ENCODE measurements at regions not wholly inside any gene's neighbourhood (a gene's known extent, or its start where the extent isn't known, plus 50 kb on each side); places are given as distances from the start of the nearest gene placed in this dataset.

DNA sequence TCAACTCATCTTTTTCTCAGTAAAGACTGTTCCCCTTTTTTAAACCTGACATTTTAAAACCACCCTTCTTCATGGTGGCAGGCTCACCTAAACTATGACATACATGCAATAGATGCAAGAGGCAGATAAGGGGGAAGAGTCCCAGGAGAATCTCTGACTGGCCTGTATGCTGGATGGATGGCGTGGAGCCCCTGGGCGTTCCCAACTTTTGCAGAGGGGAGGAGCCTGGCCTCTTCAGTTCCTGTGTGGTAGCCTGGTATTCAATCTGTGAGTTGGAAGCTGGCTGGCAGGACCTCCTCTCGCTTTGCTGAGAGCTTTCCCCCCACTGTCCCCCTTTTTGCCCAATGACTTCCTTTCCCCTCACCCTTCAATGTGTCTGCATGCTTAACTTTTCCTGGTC, 217.6 kb upstream of the CA10 start:
- Histone ChIP-seq H3K4me3 (ENCODE audit: low read depth, low read length) (no peak overlapping the region), H3K9me3 (ENCODE audit: control insufficient read depth, insufficient read depth, low read depth, low read length) (no peaks in the 10 kb centered on the region), H3K36me3 (ENCODE audit: control insufficient read depth in 2 of 2, insufficient read depth in 1 of 2, low read length in 2 of 2) (no peaks in the 10 kb centered on the region), H3K4me1 (ENCODE audit: control insufficient read depth, insufficient read depth, low read length) (no peaks in the 10 kb centered on the region), H3K27ac (ENCODE audit: extremely low read depth, low read depth, low read length) (no peak overlapping the region)
- ChIA-PET POLR2A (interaction anchor here (0.6 kb wide), 1 partner anchor 81 kb away, joined by 6 read pairs; no protein-coding TSS in a partner anchor), CTCF (interaction anchor here (0.7 kb wide), 1 partner anchor 27 kb away, joined by 4 read pairs; no protein-coding TSS in a partner anchor)
- TF ChIP-seq ZNF175 (tag by site-specific recombination; IDR thresholded peaks at IDR 0.05) (no peak), ZSCAN23 (tag by site-specific recombination; IDR thresholded peaks at IDR 0.05) (no peak), ZNF792 (tag by site-specific recombination; IDR thresholded peaks at IDR 0.05) (no peak)

DNA sequence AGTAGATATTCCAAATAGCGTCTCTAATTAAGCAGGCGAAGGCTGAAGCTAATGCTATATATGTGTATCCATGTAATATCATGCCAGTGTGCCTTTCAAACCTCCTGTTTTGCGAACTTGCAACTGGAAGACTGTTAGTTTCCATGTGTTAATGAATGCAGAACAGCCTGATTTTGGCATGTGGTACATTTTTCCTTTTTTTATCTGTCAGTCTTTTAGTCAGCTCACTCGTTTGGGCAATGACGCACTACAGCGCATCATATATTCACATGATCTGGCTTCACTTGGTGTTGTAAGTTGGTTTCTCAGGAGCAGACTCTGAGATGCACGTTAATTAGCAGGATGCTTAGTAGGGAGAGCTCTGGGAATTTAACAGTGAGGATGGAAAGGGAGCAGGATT, 210.4 kb upstream of the CA10 start:
- Histone ChIP-seq H3K4me3 (ENCODE audit: low read depth, low read length) (no peak overlapping the region), H3K4me1 (ENCODE audit: control insufficient read depth, insufficient read depth, low read length) (no peaks in the 10 kb centered on the region), H3K36me3 (ENCODE audit: control insufficient read depth in 2 of 2, insufficient read depth in 1 of 2, low read length in 2 of 2) (no peaks in the 10 kb centered on the region), H3K27ac (ENCODE audit: extremely low read depth, low read depth, low read length) (no peak overlapping the region), H3K9me3 (ENCODE audit: control insufficient read depth, insufficient read depth, low read depth, low read length) (no peaks in the 10 kb centered on the region)
- ChIA-PET CTCF (interaction anchor here (0.8 kb wide), 1 partner anchor 14 kb away, joined by 3 read pairs; no protein-coding TSS in a partner anchor), POLR2A (no interaction called here)
- no peak for TF ChIP-seq ZNF266 (tag by site-specific recombination; IDR thresholded peaks at IDR 0.05; ENCODE audit: low read depth)
- no peak for TF ChIP-seq HOXA7 (CRISPR knock-in tag; IDR thresholded peaks at IDR 0.05; ENCODE audit: borderline replicate concordance)
- TF ChIP-seq, protein P1, sequence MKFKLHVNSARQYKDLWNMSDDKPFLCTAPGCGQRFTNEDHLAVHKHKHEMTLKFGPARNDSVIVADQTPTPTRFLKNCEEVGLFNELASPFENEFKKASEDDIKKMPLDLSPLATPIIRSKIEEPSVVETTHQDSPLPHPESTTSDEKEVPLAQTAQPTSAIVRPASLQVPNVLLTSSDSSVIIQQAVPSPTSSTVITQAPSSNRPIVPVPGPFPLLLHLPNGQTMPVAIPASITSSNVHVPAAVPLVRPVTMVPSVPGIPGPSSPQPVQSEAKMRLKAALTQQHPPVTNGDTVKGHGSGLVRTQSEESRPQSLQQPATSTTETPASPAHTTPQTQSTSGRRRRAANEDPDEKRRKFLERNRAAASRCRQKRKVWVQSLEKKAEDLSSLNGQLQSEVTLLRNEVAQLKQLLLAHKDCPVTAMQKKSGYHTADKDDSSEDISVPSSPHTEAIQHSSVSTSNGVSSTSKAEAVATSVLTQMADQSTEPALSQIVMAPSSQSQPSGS (tag by site-specific recombination; IDR thresholded peaks at IDR 0.05; ENCODE audit: low read depth): no peak
- TF ChIP-seq ZBTB1 (tag by site-specific recombination; IDR thresholded peaks at IDR 0.05): no peak
- TF ChIP-seq KLF16 (tag by site-specific recombination; IDR thresholded peaks at IDR 0.05): no peak
- TF ChIP-seq SP2 (tag by site-specific recombination; IDR thresholded peaks at IDR 0.05): no peak
- no peak for TF ChIP-seq SCRT1 (tag by site-specific recombination; IDR thresholded peaks at IDR 0.05; ENCODE audit: borderline replicate concordance)
- TF ChIP-seq ZBTB8A (tag by site-specific recombination; IDR thresholded peaks at IDR 0.05): no peak

DNA sequence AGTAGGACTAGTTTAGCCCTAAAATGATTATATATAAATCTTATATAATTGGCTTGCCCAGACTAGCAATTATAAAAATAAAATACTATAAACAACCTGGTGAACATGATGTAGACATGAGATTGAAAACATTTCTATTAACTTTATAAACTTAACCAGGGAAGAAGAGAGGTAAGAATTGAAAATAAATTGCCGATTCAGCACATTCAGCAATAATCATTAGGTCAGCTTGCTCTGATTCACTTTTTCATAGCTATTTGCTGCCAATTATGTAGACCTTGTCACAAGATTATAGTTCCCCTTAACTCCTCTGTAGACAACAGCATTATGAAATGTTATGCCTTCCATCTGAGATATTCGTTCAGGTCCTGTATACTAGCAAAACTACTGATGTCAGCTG, 199.3 kb upstream of the CA10 start:
- Histone ChIP-seq H3K9me3 (ENCODE audit: control insufficient read depth, insufficient read depth, low read depth, low read length) (no peaks in the 10 kb centered on the region), H3K4me1 (ENCODE audit: control insufficient read depth, insufficient read depth, low read length) (no peaks in the 10 kb centered on the region), H3K36me3 (ENCODE audit: control insufficient read depth in 2 of 2, insufficient read depth in 1 of 2, low read length in 2 of 2) (no peaks in the 10 kb centered on the region), H3K4me3 (ENCODE audit: low read depth, low read length) (no peak overlapping the region), H3K27ac (ENCODE audit: extremely low read depth, low read depth, low read length) (no peak overlapping the region)
- CTCF ChIA-PET: interaction anchor here (0.5 kb wide), 1 partner anchor 25 kb away, joined by 3 read pairs; no protein-coding TSS in a partner anchor
- POLR2A ChIA-PET: no interaction called here
- no peak for TF ChIP-seq ZFHX2 (tag by site-specific recombination; conservative IDR thresholded peaks at IDR 0.05)
- no peak for TF ChIP-seq MZF1 (tag by site-specific recombination; IDR thresholded peaks at IDR 0.05; ENCODE audit: borderline replicate concordance)
- TF ChIP-seq ZNF223 (tag by site-specific recombination; IDR thresholded peaks at IDR 0.05): no peak
- TF ChIP-seq, protein P2, sequence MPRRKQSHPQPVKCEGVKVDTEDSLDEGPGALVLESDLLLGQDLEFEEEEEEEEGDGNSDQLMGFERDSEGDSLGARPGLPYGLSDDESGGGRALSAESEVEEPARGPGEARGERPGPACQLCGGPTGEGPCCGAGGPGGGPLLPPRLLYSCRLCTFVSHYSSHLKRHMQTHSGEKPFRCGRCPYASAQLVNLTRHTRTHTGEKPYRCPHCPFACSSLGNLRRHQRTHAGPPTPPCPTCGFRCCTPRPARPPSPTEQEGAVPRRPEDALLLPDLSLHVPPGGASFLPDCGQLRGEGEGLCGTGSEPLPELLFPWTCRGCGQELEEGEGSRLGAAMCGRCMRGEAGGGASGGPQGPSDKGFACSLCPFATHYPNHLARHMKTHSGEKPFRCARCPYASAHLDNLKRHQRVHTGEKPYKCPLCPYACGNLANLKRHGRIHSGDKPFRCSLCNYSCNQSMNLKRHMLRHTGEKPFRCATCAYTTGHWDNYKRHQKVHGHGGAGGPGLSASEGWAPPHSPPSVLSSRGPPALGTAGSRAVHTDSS (tag by site-specific recombination; IDR thresholded peaks at IDR 0.05): no peak
- no peak for TF ChIP-seq ZNF146 (tag by site-specific recombination; IDR thresholded peaks at IDR 0.05)
- TF ChIP-seq ZNF501 (tag by site-specific recombination; IDR thresholded peaks at IDR 0.05): no peak
- TF ChIP-seq, protein P3, sequence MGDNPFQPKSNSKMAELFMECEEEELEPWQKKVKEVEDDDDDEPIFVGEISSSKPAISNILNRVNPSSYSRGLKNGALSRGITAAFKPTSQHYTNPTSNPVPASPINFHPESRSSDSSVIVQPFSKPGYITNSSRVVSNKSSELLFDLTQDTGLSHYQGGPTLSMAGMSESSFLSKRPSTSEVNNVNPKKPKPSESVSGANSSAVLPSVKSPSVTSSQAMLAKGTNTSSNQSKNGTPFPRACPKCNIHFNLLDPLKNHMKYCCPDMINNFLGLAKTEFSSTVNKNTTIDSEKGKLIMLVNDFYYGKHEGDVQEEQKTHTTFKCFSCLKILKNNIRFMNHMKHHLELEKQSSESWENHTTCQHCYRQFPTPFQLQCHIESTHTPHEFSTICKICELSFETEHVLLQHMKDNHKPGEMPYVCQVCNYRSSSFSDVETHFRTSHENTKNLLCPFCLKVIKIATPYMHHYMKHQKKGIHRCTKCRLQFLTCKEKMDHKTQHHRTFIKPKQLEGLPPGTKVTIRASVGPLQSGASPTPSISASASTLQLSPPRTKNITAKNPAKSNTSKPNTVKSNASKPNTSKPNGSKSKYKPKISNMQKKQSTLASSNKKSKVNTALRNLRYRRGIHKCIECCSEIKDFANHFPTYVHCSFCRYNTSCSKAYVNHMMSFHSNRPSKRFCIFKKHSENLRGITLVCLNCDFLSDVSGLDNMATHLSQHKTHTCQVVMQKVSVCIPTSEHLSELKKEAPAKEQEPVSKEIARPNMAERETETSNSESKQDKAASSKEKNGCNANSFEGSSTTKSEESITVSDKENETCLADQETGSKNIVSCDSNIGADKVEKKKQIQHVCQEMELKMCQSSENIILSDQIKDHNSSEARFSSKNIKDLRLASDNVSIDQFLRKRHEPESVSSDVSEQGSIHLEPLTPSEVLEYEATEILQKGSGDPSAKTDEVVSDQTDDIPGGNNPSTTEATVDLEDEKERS (tag by site-specific recombination; IDR thresholded peaks at IDR 0.05): no peak
- TF ChIP-seq ZNF623 (tag by site-specific recombination; IDR thresholded peaks at IDR 0.05): no peak
- no peak for TF ChIP-seq ZIC2 (tag by site-specific recombination; IDR thresholded peaks at IDR 0.05)
- TF ChIP-seq, protein P4, sequence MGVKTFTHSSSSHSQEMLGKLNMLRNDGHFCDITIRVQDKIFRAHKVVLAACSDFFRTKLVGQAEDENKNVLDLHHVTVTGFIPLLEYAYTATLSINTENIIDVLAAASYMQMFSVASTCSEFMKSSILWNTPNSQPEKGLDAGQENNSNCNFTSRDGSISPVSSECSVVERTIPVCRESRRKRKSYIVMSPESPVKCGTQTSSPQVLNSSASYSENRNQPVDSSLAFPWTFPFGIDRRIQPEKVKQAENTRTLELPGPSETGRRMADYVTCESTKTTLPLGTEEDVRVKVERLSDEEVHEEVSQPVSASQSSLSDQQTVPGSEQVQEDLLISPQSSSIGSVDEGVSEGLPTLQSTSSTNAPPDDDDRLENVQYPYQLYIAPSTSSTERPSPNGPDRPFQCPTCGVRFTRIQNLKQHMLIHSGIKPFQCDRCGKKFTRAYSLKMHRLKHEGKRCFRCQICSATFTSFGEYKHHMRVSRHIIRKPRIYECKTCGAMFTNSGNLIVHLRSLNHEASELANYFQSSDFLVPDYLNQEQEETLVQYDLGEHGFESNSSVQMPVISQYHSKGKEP (tag by site-specific recombination; IDR thresholded peaks at IDR 0.05): no peak
- no peak for TF ChIP-seq ZNF221 (tag by site-specific recombination; IDR thresholded peaks at IDR 0.05; ENCODE audit: borderline replicate concordance)
- TF ChIP-seq, protein P5, sequence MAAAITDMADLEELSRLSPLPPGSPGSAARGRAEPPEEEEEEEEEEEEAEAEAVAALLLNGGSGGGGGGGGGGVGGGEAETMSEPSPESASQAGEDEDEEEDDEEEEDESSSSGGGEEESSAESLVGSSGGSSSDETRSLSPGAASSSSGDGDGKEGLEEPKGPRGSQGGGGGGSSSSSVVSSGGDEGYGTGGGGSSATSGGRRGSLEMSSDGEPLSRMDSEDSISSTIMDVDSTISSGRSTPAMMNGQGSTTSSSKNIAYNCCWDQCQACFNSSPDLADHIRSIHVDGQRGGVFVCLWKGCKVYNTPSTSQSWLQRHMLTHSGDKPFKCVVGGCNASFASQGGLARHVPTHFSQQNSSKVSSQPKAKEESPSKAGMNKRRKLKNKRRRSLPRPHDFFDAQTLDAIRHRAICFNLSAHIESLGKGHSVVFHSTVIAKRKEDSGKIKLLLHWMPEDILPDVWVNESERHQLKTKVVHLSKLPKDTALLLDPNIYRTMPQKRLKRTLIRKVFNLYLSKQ (tag by site-specific recombination; IDR thresholded peaks at IDR 0.05; ENCODE audit: borderline replicate concordance): no peak
- no peak for TF ChIP-seq ZNF366 (tag by site-specific recombination; conservative IDR thresholded peaks at IDR 0.05)
